Fibroblast of the aortic adventitia (primary cell): ENCODE measurements at regions not wholly inside any gene's neighbourhood (a gene's known extent, or its start where the extent isn't known, plus 50 kb on each side); places are given as distances from the start of the nearest gene placed in this dataset.

Experiments
- DNase-seq: peaks from one replicate; pipeline ENCODE4 v3.0.0-alpha.2; 2010; ENCODE audit warnings: low read depth
- H3K4me3 ChIP-seq: 2 replicates; pipeline ENCODE4 v1.5.1; 2011; ENCODE audit warnings: low read depth, mild to moderate bottlenecking, control low read depth, low read length, moderate library complexity
- CTCF ChIP-seq: IDR thresholded peaks from 2 replicates; pipeline ENCODE4 v1.5.1; 2011; ENCODE audit warnings: mild to moderate bottlenecking, low read length, control low read depth, inconsistent platforms; ENCODE audit not compliant: insufficient read depth

GRCh38 chr22:49545606-49546005, 282.1 kb downstream of the BRD1 start:
- H3K4me3 ChIP-seq: no peak overlapping the region
- no peak for DNase-seq
- no peak for TF ChIP-seq CTCF

GRCh38 chr22:49544286-49544685, 283.4 kb downstream of the BRD1 start:
- H3K4me3 ChIP-seq: no peak overlapping the region
- no peak for DNase-seq
- TF ChIP-seq CTCF: no peak

- H3K4me3 ChIP-seq: no peak overlapping the region
- TF ChIP-seq CTCF: no peak
- no peak for DNase-seq
Measured at GRCh38 chr22:49543876-49544275, 283.8 kb downstream of the BRD1 start.

- no peak overlapping the region for H3K4me3 ChIP-seq
- TF ChIP-seq CTCF: no peak
- DNase-seq: no peak
Measured at GRCh38 chr22:49541693-49542230, 285.9 kb downstream of the BRD1 start.

- DNase-seq: no peak
- TF ChIP-seq CTCF: no peak
- no peak overlapping the region for H3K4me3 ChIP-seq
Measured at GRCh38 chr22:49540913-49541692, 286.6 kb downstream of the BRD1 start.

GRCh38 chr22:49540084-49540912, 287.4 kb downstream of the BRD1 start:
- no peak for TF ChIP-seq CTCF
- no peak for DNase-seq
- no peak overlapping the region for H3K4me3 ChIP-seq
